ENCODE measurements at regions not wholly inside any gene's neighbourhood (a gene's known extent, or its start where the extent isn't known, plus 50 kb on each side); places are given as distances from the start of the nearest gene placed in this dataset.

GRCh38 chr3:36065321-36065720, 315.0 kb upstream of the STAC start:
- no peak overlapping the region for H3K27ac ChIP-seq (ENCODE audit: insufficient read depth, low read depth, low read length)
- H3K27me3 ChIP-seq (ENCODE audit: control insufficient read depth in 2 of 2, insufficient read depth in 2 of 2, low read length in 2 of 2) = no peaks in the 10 kb centered on the region
- ChIA-PET CTCF (no interaction called here), POLR2A (no interaction called here)
- intact Hi-C loops (cut with micrococcal nuclease) (no loop called here), dilution Hi-C loops (cut with MboI; ENCODE audit: extremely low pct_ligation_motif_present, low sequenced_read_pairs) (no loop called here)
- H3K4me2 ChIP-seq (ENCODE audit: insufficient read depth, low read length) = no peak overlapping the region
- no peaks in the 10 kb centered on the region for H3K79me2 ChIP-seq (ENCODE audit: control insufficient read depth, insufficient read depth, low read length)
- no peak overlapping the region for H3K4me3 ChIP-seq (replicated peaks in 1 of 3; ENCODE audit: insufficient read depth in 1 of 3, low read depth in 1 of 3, low read length in 3 of 3)
- no TSS peak for BruUV-seq (replicated peaks)
- no peaks in the 10 kb centered on the region for H3K9me3 ChIP-seq (replicated peaks; ENCODE audit: control insufficient read depth, insufficient read depth, low read length)
- no peaks in the 10 kb centered on the region for H3K9me1 ChIP-seq (replicated peaks; ENCODE audit: control insufficient read depth, extremely low read depth, insufficient read depth, low read length)
- H2AFZ ChIP-seq (ENCODE audit: low read depth, low read length) = no peak overlapping the region
- no peak overlapping the region for H3K9ac ChIP-seq (replicated peaks; ENCODE audit: extremely low read depth, insufficient read depth, low read length)
- no peak for FAIRE-seq
- TF ChIP-seq GATA2 (IDR thresholded peaks at IDR 0.05; ENCODE audit: insufficient read depth, insufficient read length, low read depth, low read length) = no peak
- TF ChIP-seq MYC (IDR thresholded peaks at IDR 0.05; ENCODE audit: low read depth, low read length) = no peak
- no peak for TF ChIP-seq JUN (IDR thresholded peaks at IDR 0.05; ENCODE audit: borderline replicate concordance, insufficient read depth, insufficient read length, low read depth)
- no peak for TF ChIP-seq POLR2AphosphoS5 (IDR thresholded peaks at IDR 0.05; ENCODE audit: insufficient read depth, low read depth, low read length)
- TF ChIP-seq CTCF (IDR thresholded peaks at IDR 0.05; ENCODE audit: extremely low read depth in 1 of 2, insufficient read depth in 1 of 2, low read depth in 1 of 2, low read length in 2 of 2) = no peak
- TF ChIP-seq MAX (IDR thresholded peaks at IDR 0.05; ENCODE audit: insufficient read depth, insufficient read length) = no peak
- no peak for TF ChIP-seq FOS (IDR thresholded peaks at IDR 0.05; ENCODE audit: borderline replicate concordance, insufficient read depth, low read length)
- TF ChIP-seq POLR2A (IDR thresholded peaks at IDR 0.05; ENCODE audit: low read depth, low read length) = no peak
- TF ChIP-seq EZH2 (IDR thresholded peaks at IDR 0.05; ENCODE audit: borderline replicate concordance, low read depth, low read length, severe bottlenecking) = no peak
- H3K36me3 ChIP-seq (ENCODE audit: control insufficient read depth in 2 of 2, extremely low read depth in 1 of 2, insufficient read depth in 2 of 2, low read length in 2 of 2) = no peaks in the 10 kb centered on the region
- no peak for DNase-seq (ENCODE audit: low read depth, low spot score)
- H3K4me1 ChIP-seq (ENCODE audit: control insufficient read depth, extremely low read depth, insufficient read depth, low read length) = no peaks in the 10 kb centered on the region
- H4K20me1 ChIP-seq (replicated peaks; ENCODE audit: control insufficient read depth, extremely low read depth, insufficient read depth, low read length) = no peaks in the 10 kb centered on the region
